ENCODE measurements at regions not wholly inside any gene's neighbourhood (a gene's known extent, or its start where the extent isn't known, plus 50 kb on each side); places are given as distances from the start of the nearest gene placed in this dataset.
"Not testable (repeated sequence)": the region's sequence is repeated elsewhere in the genome, so short reads cannot be mapped to it uniquely, and the experiment has no call there.

- H3K27ac Mint-ChIP-seq, result no peak overlapping the region
- ATAC-seq (no peak), DNase-seq (ENCODE audit: low spot score in 2 of 2) (no peak)
- H3K36me3 Mint-ChIP-seq, result no peaks in the 10 kb centered on the region
- H3K9me3 Mint-ChIP-seq, result peaks cover 10 to 15% of the 10 kb centered on the region in 2 donors
Measured at GRCh38 chr4:33989820-33990443, 2254.4 kb downstream of the ARAP2 start.

GRCh38 chr4:33996075-33996718 is 2248.1 kb downstream of the ARAP2 start:
- ATAC-seq, result no peak
- no peaks in the 10 kb centered on the region for H3K36me3 Mint-ChIP-seq
- no peak for DNase-seq (ENCODE audit: low spot score in 2 of 2)
- H3K27ac Mint-ChIP-seq, result no peak overlapping the region
- peaks cover 17 to 25% of the 10 kb centered on the region in 2 donors for H3K9me3 Mint-ChIP-seq

- H3K9me3 Mint-ChIP-seq, result peaks cover 17 to 19% of the 10 kb centered on the region in 2 donors
- no peak for ATAC-seq
- no peak overlapping the region for H3K27ac Mint-ChIP-seq
Measured at GRCh38 chr4:33998291-33998690, 2246.0 kb downstream of the ARAP2 start.

GRCh38 chr4:34000356-34000755 is 2244.0 kb downstream of the ARAP2 start:
- H3K27ac Mint-ChIP-seq, result no peak overlapping the region
- ATAC-seq, result no peak
- no peaks in the 10 kb centered on the region for H3K36me3 Mint-ChIP-seq
- peaks cover 13% of the 10 kb centered on the region in 2 donors for H3K9me3 Mint-ChIP-seq
- no peak for DNase-seq (ENCODE audit: low spot score in 2 of 2)

More at GRCh38 chr4:33998291-33998690, 2246.0 kb downstream of the ARAP2 start:
- H3K36me3 Mint-ChIP-seq, result no peaks in the 10 kb centered on the region
- DNase-seq (ENCODE audit: low spot score in 2 of 2), result no peak

- H3K27ac Mint-ChIP-seq; ATAC-seq; H3K9me3 Mint-ChIP-seq; H3K36me3 Mint-ChIP-seq; DNase-seq (ENCODE audit: low spot score in 2 of 2): not testable (repeated sequence)
Measured at GRCh38 chr4:34006540-34006939, 2237.8 kb downstream of the ARAP2 start.

GRCh38 chr4:34009951-34010350 is 2234.4 kb downstream of the ARAP2 start:
- no peak for ATAC-seq
- DNase-seq (ENCODE audit: low spot score in 2 of 2), result no peak
- H3K27ac Mint-ChIP-seq, result no peak overlapping the region
- no peaks in the 10 kb centered on the region for H3K36me3 Mint-ChIP-seq
- H3K9me3 Mint-ChIP-seq, result peaks cover 0 to 4% of the 10 kb centered on the region in 2 donors

- ATAC-seq, result no peak
- no peak for DNase-seq (ENCODE audit: low spot score in 2 of 2)
- Mint-ChIP-seq H3K27ac (no peak overlapping the region), H3K36me3 (no peaks in the 10 kb centered on the region), H3K9me3 (peaks cover 0 to 8% of the 10 kb centered on the region in 2 donors)
Measured at GRCh38 chr4:34010751-34011519, 2233.4 kb downstream of the ARAP2 start.

GRCh38 chr4:34035225-34035624 is 2209.1 kb downstream of the ARAP2 start:
- no peak for DNase-seq (ENCODE audit: low spot score in 2 of 2)
- ATAC-seq, result no peak
- peaks cover 12 to 13% of the 10 kb centered on the region in 2 donors for H3K9me3 Mint-ChIP-seq

GRCh38 chr4:34037280-34037679 is 2207.0 kb downstream of the ARAP2 start:
- Mint-ChIP-seq H3K9me3 (peaks cover 3 to 8% of the 10 kb centered on the region in 2 donors), H3K27ac (no peak overlapping the region), H3K36me3 (no peaks in the 10 kb centered on the region)
- DNase-seq (ENCODE audit: low spot score in 2 of 2) (no peak), ATAC-seq (no peak)

More at GRCh38 chr4:34035225-34035624, 2209.1 kb downstream of the ARAP2 start:
- H3K36me3 Mint-ChIP-seq, result no peaks in the 10 kb centered on the region
- H3K27ac Mint-ChIP-seq, result no peak overlapping the region

- Mint-ChIP-seq H3K9me3 (peaks cover 11 to 13% of the 10 kb centered on the region in 2 donors), H3K36me3 (no peaks in the 10 kb centered on the region), H3K27ac (no peak overlapping the region)
- DNase-seq (ENCODE audit: low spot score in 2 of 2), result no peak
- ATAC-seq, result no peak
Measured at GRCh38 chr4:34039766-34040165, 2204.5 kb downstream of the ARAP2 start.

- Mint-ChIP-seq H3K9me3 (peaks cover 13% of the 10 kb centered on the region in 2 donors), H3K36me3 (no peaks in the 10 kb centered on the region), H3K27ac (no peak overlapping the region)
- ATAC-seq, result no peak
- DNase-seq (ENCODE audit: low spot score in 2 of 2), result no peak
Measured at GRCh38 chr4:34043131-34043530, 2201.2 kb downstream of the ARAP2 start.

GRCh38 chr4:34046580-34046979 is 2197.7 kb downstream of the ARAP2 start:
- ATAC-seq (no peak), DNase-seq (ENCODE audit: low spot score in 2 of 2) (no peak)
- Mint-ChIP-seq H3K36me3 (no peaks in the 10 kb centered on the region), H3K9me3 (peaks cover 10 to 15% of the 10 kb centered on the region in 2 donors), H3K27ac (no peak overlapping the region)

- ATAC-seq, result no peak
- Mint-ChIP-seq H3K9me3 (peaks cover 4 to 15% of the 10 kb centered on the region in 2 donors), H3K36me3 (no peaks in the 10 kb centered on the region), H3K27ac (no peak overlapping the region)
- no peak for DNase-seq (ENCODE audit: low spot score in 2 of 2)
Measured at GRCh38 chr4:34047363-34047762, 2197.0 kb downstream of the ARAP2 start.

GRCh38 chr4:34066126-34066525 is 2178.2 kb downstream of the ARAP2 start:
- DNase-seq (ENCODE audit: low spot score in 2 of 2) (no peak), ATAC-seq (no peak)
- Mint-ChIP-seq H3K9me3 (peaks cover 0 to 5% of the 10 kb centered on the region in 2 donors), H3K36me3 (no peaks in the 10 kb centered on the region), H3K27ac (no peak overlapping the region)

GRCh38 chr4:34091451-34091850 is 2152.9 kb downstream of the ARAP2 start:
- Mint-ChIP-seq H3K9me3 (peaks cover 9 to 15% of the 10 kb centered on the region in 2 donors), H3K36me3 (no peaks in the 10 kb centered on the region), H3K27ac (no peak overlapping the region)
- no peak for DNase-seq (ENCODE audit: low spot score in 2 of 2)
- no peak for ATAC-seq

GRCh38 chr4:34094114-34094513 is 2150.2 kb downstream of the ARAP2 start:
- Mint-ChIP-seq H3K27ac (no peak overlapping the region), H3K36me3 (no peaks in the 10 kb centered on the region), H3K9me3 (peaks cover 14 to 19% of the 10 kb centered on the region in 2 donors)
- ATAC-seq (no peak), DNase-seq (ENCODE audit: low spot score in 2 of 2) (no peak)

GRCh38 chr4:34105311-34105710 is 2139.0 kb downstream of the ARAP2 start:
- Mint-ChIP-seq H3K9me3 (peaks cover 0 to 13% of the 10 kb centered on the region in 2 donors), H3K27ac (no peak overlapping the region), H3K36me3 (no peaks in the 10 kb centered on the region)
- DNase-seq (ENCODE audit: low spot score in 2 of 2), result no peak
- ATAC-seq, result no peak

Data from activated naive CD4-positive, alpha-beta T cell treated with anti-CD3 and anti-CD28 coated beads, Interleukin-2, amount 50 U/mL, for 72 hours (primary cell).